HL-60 (cell line): ENCODE measurements at regions not wholly inside any gene's neighbourhood (a gene's known extent, or its start where the extent isn't known, plus 50 kb on each side); places are given as distances from the start of the nearest gene placed in this dataset.

Experiments used
- DNase-seq, 2 experiments: peaks; one replicate each; pipeline ENCODE4 v3.0.0-alpha.2; 2010 to 2020; ENCODE audit warnings: low read depth in 1 of 2, low spot score in 1 of 2
- H3K27ac ChIP-seq: fragments of 250-450 bp; sonication (Bioruptor Pico); replicated peaks from 2 replicates; pipeline ENCODE4 v1.5.1; 2020; ENCODE audit warnings: mild to moderate bottlenecking, moderate library complexity
- H3K27me3 ChIP-seq: fragments of 250-450 bp; sonication (Bioruptor Pico); 2 replicates; pipeline ENCODE4 v1.5.1; 2021; ENCODE audit warnings: mild to moderate bottlenecking, moderate library complexity; ENCODE audit not compliant: insufficient read depth, poor library complexity, severe bottlenecking
- H3K4me3 ChIP-seq: replicated peaks from 2 replicates; pipeline ENCODE4 v1.5.1; 2011; ENCODE audit warnings: mild to moderate bottlenecking, control low read depth, low read length; ENCODE audit not compliant: insufficient read depth
- CTCF ChIP-seq: IDR thresholded peaks from one replicate; pipeline ENCODE4 v1.5.1; 2011; ENCODE audit warnings: low read length, control low read depth, inconsistent platforms; ENCODE audit not compliant: insufficient read depth
- GABPA ChIP-seq: IDR thresholded peaks from 2 replicates; pipeline ENCODE4 v1.6.1; 2012; ENCODE audit warnings: low read depth
- POLR2AphosphoS5 ChIP-seq: IDR thresholded peaks from 2 replicates; pipeline ENCODE4 v1.6.1; 2012; ENCODE audit warnings: low read depth
- REST ChIP-seq: IDR thresholded peaks from 2 replicates; pipeline ENCODE4 v1.6.1; 2012; ENCODE audit warnings: low read depth; ENCODE audit not compliant: insufficient replicate concordance
- SPI1 ChIP-seq: IDR thresholded peaks from 2 replicates; pipeline ENCODE4 v1.6.1; 2012; ENCODE audit warnings: low read depth, mild to moderate bottlenecking, borderline replicate concordance

- H3K27ac ChIP-seq = no peak overlapping the region
- no peak for DNase-seq
- H3K4me3 ChIP-seq = no peak overlapping the region
- TF ChIP-seq POLR2AphosphoS5 = no peak
- no peak for TF ChIP-seq CTCF
- TF ChIP-seq SPI1 = no peak
- no peak for TF ChIP-seq REST
- TF ChIP-seq GABPA = no peak
- H3K27me3 ChIP-seq = no peaks in the 10 kb centered on the region
Observed at GRCh38 chr12:16719713-16720416, 113.9 kb upstream of the LMO3 start.

- DNase-seq = no peak
- Histone ChIP-seq H3K27ac (no peak overlapping the region), H3K4me3 (no peak overlapping the region), H3K27me3 (no peaks in the 10 kb centered on the region)
- TF ChIP-seq REST (no peak), CTCF (no peak), POLR2AphosphoS5 (no peak), GABPA (no peak), SPI1 (no peak)
Observed at GRCh38 chr12:16716928-16717327, 111.0 kb upstream of the LMO3 start.

- no peaks in the 10 kb centered on the region for H3K27me3 ChIP-seq
- TF ChIP-seq SPI1 = no peak
- TF ChIP-seq GABPA = no peak
- no peak for TF ChIP-seq POLR2AphosphoS5
- TF ChIP-seq REST = no peak
- TF ChIP-seq CTCF = no peak
- H3K27ac ChIP-seq = no peak overlapping the region
- DNase-seq = no peak
- no peak overlapping the region for H3K4me3 ChIP-seq
Observed at GRCh38 chr12:16692099-16692498, 86.1 kb upstream of the LMO3 start.
